ENCODE measurements at regions not wholly inside any gene's neighbourhood (a gene's known extent, or its start where the extent isn't known, plus 50 kb on each side); places are given as distances from the start of the nearest gene placed in this dataset.

- in situ Hi-C loops (cut with MboI; ENCODE audit: low sequenced_read_pairs): no loop called here
These were observed 726.0 kb upstream of the ARGLU1 start for GRCh38 chr13:107293924-107294323.

- in situ Hi-C loops (cut with MboI; ENCODE audit: low sequenced_read_pairs): no loop called here
These were observed 723.9 kb upstream of the ARGLU1 start for GRCh38 chr13:107291875-107292274.

- in situ Hi-C loops (cut with MboI; ENCODE audit: low sequenced_read_pairs): no loop called here
These were observed 721.6 kb upstream of the ARGLU1 start for GRCh38 chr13:107289540-107289939.

GRCh38 chr13:107284173-107284572 lies 716.2 kb upstream of the ARGLU1 start:
- in situ Hi-C loops (cut with MboI; ENCODE audit: low sequenced_read_pairs): no loop called here

- in situ Hi-C loops (cut with MboI; ENCODE audit: low sequenced_read_pairs): no loop called here
These were observed 710.0 kb upstream of the ARGLU1 start for GRCh38 chr13:107277911-107278310.

- in situ Hi-C loops (cut with MboI; ENCODE audit: low sequenced_read_pairs): no loop called here
These were observed 709.0 kb upstream of the ARGLU1 start for GRCh38 chr13:107276936-107277335.

GRCh38 chr13:107275945-107276614 lies 708.1 kb upstream of the ARGLU1 start:
- in situ Hi-C loops (cut with MboI; ENCODE audit: low sequenced_read_pairs): no loop called here

- in situ Hi-C loops (cut with MboI; ENCODE audit: low sequenced_read_pairs): no loop called here
These were observed 707.4 kb upstream of the ARGLU1 start for GRCh38 chr13:107275312-107275711.

- in situ Hi-C loops (cut with MboI; ENCODE audit: low sequenced_read_pairs): no loop called here
These were observed 703.3 kb upstream of the ARGLU1 start for GRCh38 chr13:107271227-107271626.

GRCh38 chr13:107266657-107267056 lies 698.7 kb upstream of the ARGLU1 start:
- in situ Hi-C loops (cut with MboI; ENCODE audit: low sequenced_read_pairs): no loop called here

GRCh38 chr13:107258599-107259187 lies 690.8 kb upstream of the ARGLU1 start:
- in situ Hi-C loops (cut with MboI; ENCODE audit: low sequenced_read_pairs): no loop called here

GRCh38 chr13:107254392-107254791 lies 686.5 kb upstream of the ARGLU1 start:
- in situ Hi-C loops (cut with MboI; ENCODE audit: low sequenced_read_pairs): no loop called here

- in situ Hi-C loops (cut with MboI; ENCODE audit: low sequenced_read_pairs): no loop called here
These were observed 684.5 kb upstream of the ARGLU1 start for GRCh38 chr13:107252428-107252827.

GRCh38 chr13:107252021-107252420 lies 684.1 kb upstream of the ARGLU1 start:
- in situ Hi-C loops (cut with MboI; ENCODE audit: low sequenced_read_pairs): no loop called here

- in situ Hi-C loops (cut with MboI; ENCODE audit: low sequenced_read_pairs): no loop called here
These were observed 683.4 kb upstream of the ARGLU1 start for GRCh38 chr13:107251341-107251740.

- in situ Hi-C loops (cut with MboI; ENCODE audit: low sequenced_read_pairs): no loop called here
These were observed 682.7 kb upstream of the ARGLU1 start for GRCh38 chr13:107250628-107251027.

GRCh38 chr13:107244241-107244640 lies 676.3 kb upstream of the ARGLU1 start:
- in situ Hi-C loops (cut with MboI; ENCODE audit: low sequenced_read_pairs): no loop called here

- in situ Hi-C loops (cut with MboI; ENCODE audit: low sequenced_read_pairs): no loop called here
These were observed 674.2 kb upstream of the ARGLU1 start for GRCh38 chr13:107242138-107242537.

GRCh38 chr13:107241381-107241780 lies 673.4 kb upstream of the ARGLU1 start:
- in situ Hi-C loops (cut with MboI; ENCODE audit: low sequenced_read_pairs): no loop called here

GRCh38 chr13:107239213-107239612 lies 671.3 kb upstream of the ARGLU1 start:
- in situ Hi-C loops (cut with MboI; ENCODE audit: low sequenced_read_pairs): no loop called here

GRCh38 chr13:107238262-107238981 lies 670.5 kb upstream of the ARGLU1 start:
- in situ Hi-C loops (cut with MboI; ENCODE audit: low sequenced_read_pairs): no loop called here

Data from HL-60/S4 (cell line).